GM12872 (cell line): ENCODE measurements at regions not wholly inside any gene's neighbourhood (a gene's known extent, or its start where the extent isn't known, plus 50 kb on each side); places are given as distances from the start of the nearest gene placed in this dataset.

Experiments
- TF ChIP-seq, protein P1 (sequence below): IDR thresholded peaks from 3 replicates; pipeline ENCODE4 v1.5.1; 2011; ENCODE audit warnings: low read depth, mild to moderate bottlenecking, low read length, moderate library complexity; ENCODE audit not compliant: insufficient read depth

DNA sequence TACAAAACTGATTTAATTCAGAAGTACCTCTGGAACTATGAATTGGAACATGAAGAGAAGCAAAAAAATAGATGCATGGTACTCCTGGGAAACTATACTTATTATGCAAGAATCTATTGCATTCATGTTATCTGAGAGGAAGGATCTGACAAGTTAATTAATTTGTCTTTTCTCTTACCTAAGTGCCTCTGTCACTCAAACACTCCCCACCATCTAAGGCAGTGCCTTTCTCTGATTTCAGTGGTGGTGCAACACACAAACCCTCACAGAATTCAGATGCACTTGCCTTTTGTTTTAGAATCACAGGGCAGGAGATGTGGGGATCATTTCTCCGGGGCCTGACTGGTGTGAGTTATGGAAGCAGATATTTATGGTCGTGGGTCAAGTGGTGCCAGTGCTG is 52.5 kb upstream of the C9orf72 start:
- TF ChIP-seq, protein P1, sequence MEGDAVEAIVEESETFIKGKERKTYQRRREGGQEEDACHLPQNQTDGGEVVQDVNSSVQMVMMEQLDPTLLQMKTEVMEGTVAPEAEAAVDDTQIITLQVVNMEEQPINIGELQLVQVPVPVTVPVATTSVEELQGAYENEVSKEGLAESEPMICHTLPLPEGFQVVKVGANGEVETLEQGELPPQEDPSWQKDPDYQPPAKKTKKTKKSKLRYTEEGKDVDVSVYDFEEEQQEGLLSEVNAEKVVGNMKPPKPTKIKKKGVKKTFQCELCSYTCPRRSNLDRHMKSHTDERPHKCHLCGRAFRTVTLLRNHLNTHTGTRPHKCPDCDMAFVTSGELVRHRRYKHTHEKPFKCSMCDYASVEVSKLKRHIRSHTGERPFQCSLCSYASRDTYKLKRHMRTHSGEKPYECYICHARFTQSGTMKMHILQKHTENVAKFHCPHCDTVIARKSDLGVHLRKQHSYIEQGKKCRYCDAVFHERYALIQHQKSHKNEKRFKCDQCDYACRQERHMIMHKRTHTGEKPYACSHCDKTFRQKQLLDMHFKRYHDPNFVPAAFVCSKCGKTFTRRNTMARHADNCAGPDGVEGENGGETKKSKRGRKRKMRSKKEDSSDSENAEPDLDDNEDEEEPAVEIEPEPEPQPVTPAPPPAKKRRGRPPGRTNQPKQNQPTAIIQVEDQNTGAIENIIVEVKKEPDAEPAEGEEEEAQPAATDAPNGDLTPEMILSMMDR, result no peak

DNA sequence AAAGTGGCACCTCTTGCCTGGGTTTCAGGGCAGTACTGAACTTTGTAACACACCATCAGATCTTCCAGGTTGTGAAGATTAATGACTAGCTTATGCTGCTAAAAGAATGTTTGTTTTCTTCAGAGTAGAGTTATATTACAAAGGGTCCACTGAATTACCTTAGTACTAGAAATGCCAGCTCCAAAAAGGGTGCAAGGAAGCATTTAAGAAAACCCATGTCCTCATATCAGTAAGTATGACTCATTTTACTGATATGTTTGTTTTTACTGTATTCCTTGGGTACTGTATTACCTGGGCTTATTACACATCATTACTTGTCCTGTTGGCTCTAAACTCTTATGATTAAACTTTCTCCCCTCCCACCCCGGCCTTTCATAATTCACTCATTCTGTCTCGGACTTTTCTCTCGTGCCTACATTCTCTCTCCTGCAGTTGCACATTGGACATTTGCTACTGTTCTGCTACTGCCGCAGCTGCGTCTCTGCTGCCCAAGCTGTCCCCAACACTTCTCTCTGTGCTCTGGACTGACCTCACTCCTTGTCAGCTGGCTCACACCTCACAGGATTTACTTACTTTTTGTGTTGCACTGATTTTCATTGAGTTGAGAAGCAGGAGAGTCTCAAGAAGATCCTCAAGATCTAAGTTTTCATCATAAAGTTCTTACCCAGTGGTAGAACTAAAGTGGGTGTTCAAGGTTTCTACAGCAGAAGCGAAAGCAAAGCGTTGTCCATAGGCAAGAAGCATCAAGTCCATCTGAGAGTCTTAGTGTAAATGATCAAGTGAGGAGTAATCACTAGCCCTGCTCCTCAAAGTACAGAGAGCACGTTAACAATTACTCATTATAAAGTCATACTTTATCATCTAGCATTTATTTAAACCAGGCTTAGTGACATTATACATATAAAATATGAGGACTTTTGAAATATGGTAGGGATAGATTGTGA is 53.2 kb upstream of the C9orf72 start:
- TF ChIP-seq, protein P1, result no peak

DNA sequence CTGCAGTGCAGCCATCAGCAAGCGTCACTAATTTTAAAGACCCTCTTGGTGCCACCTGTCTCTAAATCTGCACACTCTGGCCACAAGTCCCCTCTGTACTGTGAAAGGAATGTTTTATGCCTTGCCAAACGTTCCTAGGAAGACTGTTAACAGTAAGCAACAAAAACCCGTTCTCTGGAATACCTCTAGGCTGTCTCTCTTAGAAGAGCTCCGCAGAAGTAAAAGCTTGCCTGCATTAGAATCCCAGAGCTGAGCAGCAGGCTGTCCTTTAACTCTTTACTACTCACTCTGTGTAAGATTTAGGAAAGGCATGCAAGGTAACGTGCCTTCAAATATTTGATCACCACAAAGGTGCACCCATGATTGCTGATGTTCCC is 53.9 kb upstream of the C9orf72 start:
- TF ChIP-seq, protein P1, result no peak

DNA sequence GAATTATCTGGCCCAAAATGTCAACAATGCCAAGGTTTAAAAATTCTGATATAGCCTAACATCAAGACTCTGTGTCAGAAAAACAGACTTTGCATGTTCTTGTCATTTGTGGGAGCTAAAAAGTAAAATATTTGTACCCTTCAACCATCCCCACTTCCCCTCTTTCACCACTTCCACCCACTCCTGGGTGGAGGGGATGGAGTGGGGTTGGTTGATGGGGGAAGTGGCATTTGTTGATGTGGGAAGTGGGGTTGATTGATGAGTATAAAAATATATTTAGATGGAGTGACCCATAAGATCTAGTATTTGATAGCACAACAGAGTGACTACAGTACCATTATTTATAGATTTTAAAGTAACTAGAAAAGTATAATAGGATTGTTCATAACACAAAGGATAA is 55.0 kb upstream of the C9orf72 start:
- TF ChIP-seq, protein P1, result no peak

GRCh38 chr9:27629425-27629824 is 56.1 kb upstream of the C9orf72 start:
- TF ChIP-seq, protein P1, result no peak

GRCh38 chr9:27632254-27632653 is 59.0 kb upstream of the C9orf72 start:
- TF ChIP-seq, protein P1, result no peak

- TF ChIP-seq, protein P1, result no peak
These were observed 60.5 kb upstream of the C9orf72 start for GRCh38 chr9:27633764-27634163.
